ENCODE measurements at regions not wholly inside any gene's neighbourhood (a gene's known extent, or its start where the extent isn't known, plus 50 kb on each side); places are given as distances from the start of the nearest gene placed in this dataset.
"Not testable (repeated sequence)": the region's sequence is repeated elsewhere in the genome, so short reads cannot be mapped to it uniquely, and the experiment has no call there.

DNA sequence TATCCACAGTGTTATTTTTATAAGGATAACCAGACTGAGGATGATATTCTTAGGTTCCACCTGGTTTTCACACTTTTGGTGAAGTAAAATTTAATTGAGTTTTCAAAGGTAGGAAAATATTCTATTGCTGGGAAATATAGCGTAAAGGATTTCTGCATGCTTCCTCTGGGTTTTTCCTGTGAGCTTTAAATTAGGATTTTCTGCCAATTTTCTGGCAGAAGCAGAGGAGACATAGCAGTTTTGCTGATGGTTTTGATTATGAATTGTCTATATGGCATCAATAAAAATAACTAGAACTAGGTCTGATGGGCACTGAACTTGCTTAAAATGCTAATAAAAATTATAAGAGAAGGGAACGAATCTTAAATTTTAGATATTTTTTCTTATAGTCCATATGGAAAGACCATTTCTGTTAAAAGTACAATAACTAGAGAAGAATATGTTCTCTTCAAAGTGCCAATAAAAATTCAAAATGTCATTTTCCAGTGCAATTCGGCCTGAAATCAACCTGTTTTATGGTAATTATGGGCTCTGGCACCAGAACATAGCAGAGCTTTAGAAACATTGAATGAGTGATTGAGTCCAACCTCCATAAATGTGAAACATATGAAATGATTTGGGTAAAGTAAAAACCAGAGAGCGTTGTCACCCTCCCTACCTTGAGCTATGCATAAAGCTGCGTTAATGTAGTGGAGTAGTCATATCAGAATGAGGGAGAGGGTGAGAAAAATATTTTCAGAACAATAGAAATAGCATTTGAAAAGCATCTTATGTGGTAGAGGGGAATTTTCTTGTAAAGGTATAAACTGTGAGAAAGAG lies 279.7 kb downstream of the SPRY1 start:
- Mint-ChIP-seq H3K27ac (no peak overlapping the region), H3K9me3 (peaks cover 0 to 2% (median 0%) of the 10 kb centered on the region in 6 donors), H3K4me3 (no peak overlapping the region), H3K27me3 (ENCODE audit: low read depth in 3 of 3) (peaks cover 0 to 7% (median 2%) of the 10 kb centered on the region in 3 donors), H3K4me1 (peaks cover 5 to 13% of the 10 kb centered on the region in 2 donors), H3K36me3 (no peaks in the 10 kb centered on the region)
- no peak for DNase-seq

DNA sequence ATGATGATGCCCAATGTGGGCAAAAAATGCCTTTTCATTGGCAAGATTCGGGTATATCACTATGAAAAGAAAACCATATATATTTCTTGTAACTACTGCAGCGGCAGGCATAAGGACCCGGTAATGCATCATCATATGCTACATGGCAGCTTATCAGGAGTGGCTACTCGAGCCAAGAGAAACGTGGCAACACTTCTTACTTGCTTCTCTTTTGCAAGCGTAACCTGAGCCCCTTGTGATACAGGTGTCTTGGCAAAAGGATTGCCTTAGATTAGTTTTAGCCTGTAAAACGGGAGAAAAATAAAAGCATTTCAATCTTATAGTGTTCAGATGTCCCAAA lies 280.3 kb downstream of the SPRY1 start:
- Mint-ChIP-seq H3K4me1 (peaks cover 5 to 8% of the 10 kb centered on the region in 2 donors), H3K27ac (no peak overlapping the region), H3K9me3 (peaks cover 0 to 2% (median 0%) of the 10 kb centered on the region in 6 donors), H3K27me3 (ENCODE audit: low read depth in 3 of 3) (peaks cover 0 to 4% (median 2%) of the 10 kb centered on the region in 3 donors), H3K36me3 (no peaks in the 10 kb centered on the region), H3K4me3 (no peak overlapping the region)
- DNase-seq, result no peak

DNA sequence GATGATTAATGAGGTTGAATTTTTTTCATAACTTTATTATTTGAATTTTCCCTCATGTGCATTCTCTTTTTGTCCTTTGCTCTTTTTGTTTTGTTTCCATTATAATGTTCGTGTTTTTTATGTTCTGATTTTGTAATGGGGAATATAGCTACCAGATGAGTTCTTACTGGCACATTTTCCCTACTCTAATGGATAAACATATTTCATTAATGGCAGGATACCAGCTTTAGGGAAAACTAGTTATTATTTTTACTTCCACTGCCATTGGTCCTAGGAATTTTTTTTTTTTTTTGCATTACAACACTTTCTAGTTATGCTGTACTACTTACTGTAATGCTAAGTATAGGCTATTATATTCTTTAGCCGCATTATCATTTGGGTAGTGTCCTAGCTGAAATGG lies 286.3 kb downstream of the SPRY1 start:
- peaks cover 0 to 4% (median 3%) of the 10 kb centered on the region in 3 donors for H3K36me3 Mint-ChIP-seq
- no peak overlapping the region for H3K4me3 Mint-ChIP-seq
- H3K27ac Mint-ChIP-seq, result no peak overlapping the region
- no peaks in the 10 kb centered on the region for H3K4me1 Mint-ChIP-seq
- H3K9me3 Mint-ChIP-seq, result peaks cover 0 to 2% (median 0%) of the 10 kb centered on the region in 6 donors
- DNase-seq, result no peak
- peaks cover 0 to 2% (median 0%) of the 10 kb centered on the region in 3 donors for H3K27me3 Mint-ChIP-seq (ENCODE audit: low read depth in 3 of 3)

DNA sequence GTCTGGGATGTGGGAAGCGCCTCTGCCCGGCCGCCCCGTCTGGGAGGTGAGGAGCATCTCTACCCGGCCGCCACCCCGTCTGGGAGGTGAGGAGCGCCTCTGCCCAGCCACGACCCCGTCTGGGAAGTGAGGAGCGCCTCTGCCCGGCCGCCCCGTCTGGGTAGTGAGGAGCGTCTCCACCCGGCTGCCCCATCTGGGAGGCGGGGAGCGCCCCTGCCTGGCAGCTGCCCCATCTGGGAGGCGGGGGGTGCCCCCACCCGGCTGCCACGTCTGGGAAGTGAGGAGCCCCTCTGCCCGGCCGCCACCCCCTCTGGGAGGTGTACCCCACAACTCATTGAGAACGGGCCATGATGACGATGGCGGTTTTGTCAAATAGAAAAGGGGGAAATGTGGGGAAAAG lies 288.3 kb downstream of the SPRY1 start:
- not testable (repeated sequence) for H3K4me1 Mint-ChIP-seq; H3K36me3 Mint-ChIP-seq; H3K27me3 Mint-ChIP-seq (ENCODE audit: low read depth in 3 of 3); H3K9me3 Mint-ChIP-seq; H3K27ac Mint-ChIP-seq; H3K4me3 Mint-ChIP-seq; DNase-seq

DNA sequence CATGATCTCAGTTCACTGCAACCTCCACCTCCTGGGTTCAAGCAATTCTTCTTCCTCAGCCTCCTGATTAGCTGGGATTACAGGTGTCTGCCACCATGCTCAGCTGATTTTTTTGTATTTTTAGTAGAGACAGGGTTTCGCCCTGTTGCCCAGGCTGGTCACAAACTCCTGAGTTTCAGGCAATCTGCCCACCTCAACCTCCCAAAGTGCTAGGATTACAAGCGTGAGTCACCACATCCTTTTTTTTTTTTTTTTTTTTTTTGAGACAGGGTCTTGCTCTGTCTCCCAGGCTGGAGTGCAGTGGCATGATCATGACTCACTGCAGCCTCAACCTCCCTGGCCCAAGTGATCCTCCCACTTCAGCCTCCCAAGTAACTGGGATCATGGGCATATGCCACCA lies 298.9 kb downstream of the SPRY1 start:
- DNase-seq; H3K9me3 Mint-ChIP-seq; H3K27ac Mint-ChIP-seq; H3K27me3 Mint-ChIP-seq (ENCODE audit: low read depth in 3 of 3); H3K4me1 Mint-ChIP-seq; H3K4me3 Mint-ChIP-seq; H3K36me3 Mint-ChIP-seq: not testable (repeated sequence)

DNA sequence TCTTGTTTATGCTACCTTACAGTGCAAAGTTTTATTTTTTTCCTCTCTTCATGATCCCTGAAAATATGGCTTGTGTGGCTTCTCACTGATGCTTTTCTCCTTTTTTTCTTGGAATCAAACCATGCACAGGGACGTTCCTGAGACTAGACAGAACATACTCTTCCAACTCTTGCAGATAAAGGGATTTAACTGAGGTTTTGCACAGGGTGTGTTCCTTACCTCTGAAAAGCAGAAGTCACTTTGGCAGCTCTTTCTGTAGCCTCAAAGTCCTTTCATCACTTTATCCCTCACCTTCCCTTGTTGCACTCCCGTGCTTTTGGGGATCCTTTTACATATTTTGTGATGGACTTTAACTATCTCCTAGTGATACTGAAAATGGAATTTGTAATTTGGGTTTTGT lies 300.1 kb downstream of the SPRY1 start:
- no peak overlapping the region for H3K4me3 Mint-ChIP-seq
- H3K27ac Mint-ChIP-seq, result no peak overlapping the region
- no peak for DNase-seq
- no peaks in the 10 kb centered on the region for H3K9me3 Mint-ChIP-seq
- no peaks in the 10 kb centered on the region for H3K4me1 Mint-ChIP-seq
- no peaks in the 10 kb centered on the region for H3K36me3 Mint-ChIP-seq
- peaks cover 0 to 2% (median 0%) of the 10 kb centered on the region in 3 donors for H3K27me3 Mint-ChIP-seq (ENCODE audit: low read depth in 3 of 3)

DNA sequence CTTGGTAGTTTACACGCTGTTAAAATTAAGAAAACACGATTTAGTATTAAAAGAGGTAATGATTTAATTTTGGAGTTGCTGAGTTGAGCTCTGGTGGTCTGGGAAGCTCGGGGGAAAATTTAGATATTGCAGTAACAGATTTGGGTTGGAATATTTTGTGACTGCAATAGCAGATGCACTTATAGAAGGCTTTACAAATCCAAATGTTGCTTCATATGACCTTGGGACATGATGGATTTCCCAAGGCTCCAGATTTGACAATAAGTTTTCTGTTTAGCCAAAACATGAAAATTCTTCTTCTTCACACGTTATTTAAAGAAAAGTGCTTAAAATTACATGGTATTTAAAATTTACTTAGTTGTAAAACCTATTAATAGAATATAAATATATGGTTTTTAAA lies 302.0 kb downstream of the SPRY1 start:
- H3K36me3 Mint-ChIP-seq, result no peaks in the 10 kb centered on the region
- no peak overlapping the region for H3K27ac Mint-ChIP-seq
- no peak overlapping the region for H3K4me3 Mint-ChIP-seq
- DNase-seq, result no peak
- H3K9me3 Mint-ChIP-seq, result no peaks in the 10 kb centered on the region
- H3K4me1 Mint-ChIP-seq, result no peaks in the 10 kb centered on the region
- peaks cover 0 to 2% (median 0%) of the 10 kb centered on the region in 3 donors for H3K27me3 Mint-ChIP-seq (ENCODE audit: low read depth in 3 of 3)

DNA sequence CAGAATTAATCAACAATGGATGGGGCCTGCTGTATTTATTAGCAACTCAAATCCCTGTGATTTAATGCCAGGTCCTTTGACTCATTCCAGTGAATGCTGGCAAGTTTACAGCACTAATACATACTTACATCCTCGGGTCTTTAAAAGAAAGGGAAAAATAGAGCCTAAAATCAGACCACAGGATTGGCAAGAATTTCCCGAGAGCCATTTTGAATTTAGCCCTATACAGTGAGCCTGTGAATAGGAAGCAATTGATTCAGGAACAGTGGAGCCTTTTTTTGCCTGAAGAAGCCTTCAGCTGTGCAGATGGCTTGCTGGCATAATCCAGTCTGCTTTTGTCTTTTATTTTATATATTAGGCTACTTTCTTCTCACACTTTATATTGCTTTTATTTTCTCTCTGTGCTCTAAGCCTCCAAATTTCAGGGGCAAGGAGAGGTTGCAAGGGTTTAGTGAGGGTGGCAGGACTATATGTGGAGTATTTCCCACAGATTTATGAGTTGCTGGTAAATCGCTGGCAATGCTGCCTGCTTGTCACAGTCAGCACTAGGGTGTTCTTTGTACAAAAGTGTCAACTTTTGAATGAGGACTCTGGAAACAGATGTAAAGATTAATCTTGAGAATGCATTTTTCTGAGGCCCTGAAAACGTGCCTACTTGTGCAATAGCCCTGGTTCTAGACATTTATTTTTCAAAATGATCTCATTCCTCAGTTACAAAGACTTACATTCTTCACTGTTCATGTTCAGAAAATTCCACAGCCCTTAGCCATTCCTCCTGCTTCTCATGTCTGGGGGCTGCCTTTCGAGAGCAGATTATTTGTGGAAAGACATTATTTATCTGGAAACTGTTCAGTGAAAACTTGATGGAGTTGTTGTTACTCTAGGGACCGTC lies 303.5 kb downstream of the SPRY1 start:
- no peak overlapping the region for H3K27ac Mint-ChIP-seq
- no peaks in the 10 kb centered on the region for H3K36me3 Mint-ChIP-seq
- H3K9me3 Mint-ChIP-seq, result no peaks in the 10 kb centered on the region
- peaks cover 0 to 2% (median 0%) of the 10 kb centered on the region in 3 donors for H3K27me3 Mint-ChIP-seq (ENCODE audit: low read depth in 3 of 3)
- H3K4me1 Mint-ChIP-seq, result no peaks in the 10 kb centered on the region
- H3K4me3 Mint-ChIP-seq, result no peak overlapping the region
- no peak for DNase-seq

DNA sequence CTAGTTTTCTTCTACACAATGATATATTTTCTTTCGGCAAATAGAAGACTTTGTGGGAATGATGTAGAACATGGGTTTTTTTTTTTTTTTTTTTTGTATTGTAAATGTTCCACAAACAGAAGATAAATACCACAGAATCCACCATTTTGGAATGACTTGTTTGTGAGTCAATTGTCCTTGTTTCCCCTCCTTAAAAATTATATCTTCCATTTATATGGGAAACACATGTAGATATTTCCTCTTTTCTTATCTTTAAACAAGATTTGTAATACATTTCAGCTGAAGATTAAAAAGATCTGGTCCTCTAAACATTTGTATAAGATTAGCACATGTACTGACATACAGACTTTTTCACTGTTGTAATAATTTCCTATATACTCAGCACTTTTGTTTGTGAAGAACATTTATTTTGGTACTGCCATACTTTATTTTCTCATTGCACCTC lies 304.6 kb downstream of the SPRY1 start:
- Mint-ChIP-seq H3K4me3 (no peak overlapping the region), H3K4me1 (no peaks in the 10 kb centered on the region), H3K27ac (no peak overlapping the region), H3K36me3 (no peaks in the 10 kb centered on the region), H3K27me3 (ENCODE audit: low read depth in 3 of 3) (peaks cover 0 to 2% (median 0%) of the 10 kb centered on the region in 3 donors), H3K9me3 (no peaks in the 10 kb centered on the region)
- DNase-seq, result no peak

DNA sequence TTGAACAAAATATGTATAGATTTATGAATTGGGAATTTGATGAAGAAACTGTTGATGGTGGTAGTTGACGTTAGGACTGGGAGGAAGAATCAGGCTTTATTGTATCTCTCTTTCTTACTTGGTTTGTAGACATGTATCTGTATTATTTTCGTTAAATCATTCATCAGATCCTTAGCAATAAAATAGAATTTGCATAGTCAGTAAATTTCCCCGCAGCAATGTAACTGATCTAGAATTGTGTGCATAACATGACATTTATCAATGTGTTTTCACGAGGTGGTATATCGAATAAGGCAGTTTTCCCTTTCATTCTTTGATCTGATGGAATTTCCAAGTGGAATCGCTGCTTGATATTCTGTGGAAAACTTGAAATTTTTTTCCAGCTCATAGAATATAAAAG lies 308.8 kb downstream of the SPRY1 start:
- Mint-ChIP-seq H3K4me3 (no peak overlapping the region), H3K27me3 (ENCODE audit: low read depth in 3 of 3) (peaks cover 0 to 2% (median 0%) of the 10 kb centered on the region in 3 donors), H3K27ac (no peak overlapping the region), H3K36me3 (no peaks in the 10 kb centered on the region), H3K9me3 (peaks cover 0 to 1% (median 0%) of the 10 kb centered on the region in 6 donors), H3K4me1 (no peaks in the 10 kb centered on the region)
- no peak for DNase-seq

DNA sequence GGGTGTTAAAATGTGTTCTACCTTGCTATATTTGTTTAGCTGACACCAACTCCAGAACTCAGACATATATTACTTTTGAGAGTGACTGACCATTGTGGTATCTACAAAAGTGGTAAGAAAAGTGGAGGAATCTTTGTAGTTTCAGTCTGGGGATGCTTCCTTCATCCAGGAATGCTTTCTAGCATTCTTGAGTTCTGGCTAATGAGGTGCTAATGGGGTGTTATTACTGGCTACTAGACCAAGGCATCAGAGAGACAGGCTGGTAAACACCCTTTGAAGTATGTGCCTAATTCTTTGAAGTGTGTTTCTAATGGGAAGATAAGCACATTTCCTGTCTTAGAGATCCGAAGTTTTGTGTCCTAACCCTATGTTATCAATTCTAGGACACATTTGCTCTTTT lies 310.4 kb downstream of the SPRY1 start:
- H3K27me3 Mint-ChIP-seq (ENCODE audit: low read depth in 3 of 3), result peaks cover 0 to 2% (median 0%) of the 10 kb centered on the region in 3 donors
- H3K4me3 Mint-ChIP-seq, result no peak overlapping the region
- no peak for DNase-seq
- H3K4me1 Mint-ChIP-seq, result no peaks in the 10 kb centered on the region
- no peaks in the 10 kb centered on the region for H3K36me3 Mint-ChIP-seq
- H3K9me3 Mint-ChIP-seq, result peaks cover 0 to 1% (median 0%) of the 10 kb centered on the region in 6 donors
- H3K27ac Mint-ChIP-seq, result no peak overlapping the region

DNA sequence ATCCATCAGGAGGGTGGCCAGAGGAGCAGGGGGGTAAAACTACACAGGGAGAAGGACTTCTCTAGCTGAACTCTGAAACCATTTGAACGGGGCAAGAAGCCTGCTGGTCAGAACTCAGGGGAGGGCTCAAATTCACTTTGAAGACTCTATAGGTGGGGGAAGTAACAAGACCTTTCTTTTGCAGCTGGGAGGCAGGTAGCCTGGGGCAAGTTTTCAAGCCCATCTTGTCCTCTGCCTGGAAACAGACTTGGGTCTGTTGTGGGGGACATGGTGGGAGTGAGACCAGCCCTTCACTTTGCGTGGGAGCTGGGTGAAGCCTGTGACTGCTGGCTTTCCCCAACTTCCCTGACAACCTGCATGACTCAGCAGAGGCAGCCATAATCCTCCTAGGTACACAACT lies 312.3 kb downstream of the SPRY1 start:
- DNase-seq, result no peak
- Mint-ChIP-seq H3K27me3 (ENCODE audit: low read depth in 3 of 3) (peaks cover 2 to 4% (median 3%) of the 10 kb centered on the region in 3 donors), H3K4me3 (no peak overlapping the region), H3K9me3 (peaks cover 0 to 1% (median 0%) of the 10 kb centered on the region in 6 donors), H3K27ac (no peak overlapping the region), H3K4me1 (peaks cover 0 to 5% of the 10 kb centered on the region in 2 donors), H3K36me3 (no peaks in the 10 kb centered on the region)

DNA sequence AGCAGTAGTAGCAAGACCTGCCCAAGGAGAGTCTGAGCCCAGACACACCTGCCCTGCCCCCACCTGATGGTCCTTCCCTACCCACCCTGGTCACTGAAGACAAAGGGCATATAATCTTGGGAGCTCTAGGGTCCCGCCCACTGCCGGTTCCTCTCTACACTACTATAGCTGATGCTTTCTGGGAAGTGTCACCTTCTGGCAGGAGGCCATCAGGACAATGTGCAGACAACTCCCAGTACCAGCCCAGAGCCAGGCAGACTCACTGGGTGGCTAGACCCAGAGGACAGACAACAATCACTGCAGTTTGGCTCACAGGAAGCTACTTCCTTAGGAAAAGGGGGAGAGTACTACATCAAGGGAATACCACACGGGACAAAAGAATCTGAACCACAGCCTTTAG lies 312.7 kb downstream of the SPRY1 start:
- no peaks in the 10 kb centered on the region for H3K36me3 Mint-ChIP-seq
- DNase-seq, result no peak
- peaks cover 0 to 5% of the 10 kb centered on the region in 2 donors for H3K4me1 Mint-ChIP-seq
- H3K27me3 Mint-ChIP-seq (ENCODE audit: low read depth in 3 of 3), result peaks cover 2 to 4% (median 3%) of the 10 kb centered on the region in 3 donors
- no peak overlapping the region for H3K27ac Mint-ChIP-seq
- H3K9me3 Mint-ChIP-seq, result peaks cover 0 to 1% (median 0%) of the 10 kb centered on the region in 6 donors
- H3K4me3 Mint-ChIP-seq, result no peak overlapping the region

DNA sequence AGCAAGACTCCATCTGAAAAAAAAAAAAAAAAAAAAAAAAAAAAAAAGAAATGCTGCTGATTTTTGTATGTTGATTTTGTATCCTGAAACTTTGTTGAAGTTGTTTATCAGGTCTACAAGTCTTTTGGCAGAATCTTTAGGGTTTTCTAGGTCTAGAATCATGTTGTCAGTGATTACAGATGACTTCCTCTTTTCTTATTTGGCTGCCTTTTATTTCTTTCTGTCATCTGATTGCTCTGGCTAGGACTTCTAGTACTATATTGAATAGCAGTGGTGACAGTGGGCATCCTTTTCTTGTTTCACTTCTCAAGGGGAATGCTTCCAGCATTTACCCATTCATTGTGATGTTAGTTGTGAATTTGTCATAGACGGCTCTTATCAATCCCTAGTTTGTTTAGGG lies 334.4 kb downstream of the SPRY1 start:
- no peaks in the 10 kb centered on the region for H3K36me3 Mint-ChIP-seq
- no peak for DNase-seq
- no peak overlapping the region for H3K27ac Mint-ChIP-seq
- no peak overlapping the region for H3K4me3 Mint-ChIP-seq
- H3K4me1 Mint-ChIP-seq, result no peaks in the 10 kb centered on the region
- H3K27me3 Mint-ChIP-seq (ENCODE audit: low read depth in 3 of 3), result peaks cover 5 to 10% (median 9%) of the 10 kb centered on the region in 3 donors
- H3K9me3 Mint-ChIP-seq, result peaks cover 0 to 3% (median 0%) of the 10 kb centered on the region in 6 donors

Measured in immature natural killer cell (primary cell).